HuH-7 (cell line): ENCODE measurements at regions not wholly inside any gene's neighbourhood (a gene's known extent, or its start where the extent isn't known, plus 50 kb on each side); places are given as distances from the start of the nearest gene placed in this dataset.
A peak's percentile ranks its signal among the peaks of the same experiment; 100 is the strongest.
"Not testable (repeated sequence)": the region's sequence is repeated elsewhere in the genome, so short reads cannot be mapped to it uniquely, and the experiment has no call there.

Experiments
- DNase-seq: peaks from one replicate; pipeline ENCODE4 v3.0.0; 2011; ENCODE audit warnings: low spot score

DNA sequence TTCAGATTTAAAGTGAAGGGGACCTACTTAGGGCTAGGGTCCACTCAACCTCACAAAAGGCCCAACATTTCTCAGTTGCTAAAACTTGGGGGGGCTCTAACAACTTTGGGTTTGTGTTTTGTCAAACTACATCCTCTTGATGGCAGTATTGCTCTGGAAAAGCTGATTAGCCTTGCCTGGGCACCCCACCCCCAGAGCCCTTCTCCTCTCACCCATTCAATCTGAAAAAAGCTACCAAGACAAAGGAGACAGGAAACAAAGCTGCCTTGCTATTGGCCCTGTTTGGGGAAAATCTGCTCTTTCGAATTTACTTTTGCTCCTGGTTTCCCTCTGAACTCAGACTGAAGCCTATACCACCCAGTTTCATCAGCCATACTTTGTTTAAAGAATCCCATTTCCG, 195.2 kb upstream of the STK26 start:
- peak; percentile 14 for DNase-seq

DNA sequence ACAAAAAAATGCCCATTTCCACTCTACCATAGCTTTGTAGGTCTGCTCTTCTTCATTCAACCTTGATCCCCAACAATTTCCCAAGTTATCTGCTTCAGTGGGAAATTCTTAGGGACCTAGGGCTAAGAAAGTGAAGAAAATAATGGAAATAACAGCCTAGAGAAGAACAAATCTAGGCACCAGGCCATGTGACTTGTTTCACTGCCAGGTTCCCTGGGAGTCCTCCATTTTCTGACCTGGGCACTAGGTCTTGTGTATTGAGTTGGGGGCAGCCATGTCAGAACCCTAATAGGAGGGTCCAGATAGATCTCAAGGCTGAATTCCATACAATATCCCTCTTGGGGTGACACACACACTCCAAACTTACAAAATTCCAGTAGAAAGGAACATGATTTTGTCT, 194.6 kb upstream of the STK26 start:
- no peak for DNase-seq

- peak; percentile 56 for DNase-seq
These were observed 192.5 kb upstream of the STK26 start for GRCh38 chrX:131830400-131831184.

DNA sequence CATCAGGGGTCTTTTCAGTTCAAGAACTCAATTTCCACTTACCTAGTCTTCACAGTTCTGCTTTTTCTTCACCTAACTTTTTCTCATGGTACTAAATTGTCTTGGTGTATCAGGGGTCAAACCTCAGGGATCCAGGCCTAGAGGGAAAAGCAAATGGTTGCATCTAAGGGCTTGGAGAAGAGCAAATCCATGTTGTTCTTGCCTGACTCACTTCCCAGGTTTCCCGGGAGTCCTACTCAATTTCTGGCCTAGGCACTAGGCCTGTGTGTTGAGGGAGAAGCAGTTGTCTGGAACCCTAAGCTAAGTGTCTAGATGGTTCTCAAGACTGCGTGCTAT, 191.9 kb upstream of the STK26 start:
- DNase-seq: no peak

- no peak for DNase-seq
These were observed 186.9 kb upstream of the STK26 start for GRCh38 chrX:131836161-131836560.

GRCh38 chrX:131837325-131837724, 185.8 kb upstream of the STK26 start:
- DNase-seq: no peak

DNA sequence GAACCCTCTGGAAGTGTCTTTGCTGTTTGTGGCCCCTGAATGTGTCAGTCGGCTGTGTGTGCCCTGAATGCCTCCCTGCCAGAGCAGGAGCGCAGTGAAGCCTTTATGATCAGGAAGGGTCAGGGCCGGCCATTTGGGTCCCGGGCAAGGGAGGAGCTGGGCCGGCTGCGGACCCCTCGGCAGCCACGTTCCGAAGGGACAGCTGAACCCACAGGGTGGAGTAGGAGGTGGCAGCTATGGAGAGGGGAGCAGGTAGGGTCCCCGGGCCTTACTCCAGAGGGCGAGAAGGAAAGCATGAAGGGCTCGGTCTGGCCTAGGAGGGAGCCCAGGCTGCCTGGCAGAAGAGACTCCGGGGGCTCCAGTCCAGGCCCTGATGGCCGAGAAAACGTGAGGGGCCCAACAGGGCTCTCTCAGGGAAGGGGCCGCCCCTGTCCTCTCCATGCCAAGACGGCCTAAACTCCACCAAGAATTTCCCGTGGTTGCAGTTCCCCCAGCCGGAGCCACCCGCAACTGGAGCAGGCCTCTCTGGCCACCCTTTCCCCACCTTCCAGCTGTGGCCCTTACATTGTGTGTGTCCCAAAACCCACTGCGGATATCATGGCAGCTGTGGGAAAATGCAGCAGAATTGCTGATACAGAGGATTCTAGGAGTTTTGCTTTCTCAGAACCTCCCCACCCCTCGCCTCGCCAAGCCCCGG, 182.2 kb upstream of the STK26 start:
- DNase-seq: no peak

DNA sequence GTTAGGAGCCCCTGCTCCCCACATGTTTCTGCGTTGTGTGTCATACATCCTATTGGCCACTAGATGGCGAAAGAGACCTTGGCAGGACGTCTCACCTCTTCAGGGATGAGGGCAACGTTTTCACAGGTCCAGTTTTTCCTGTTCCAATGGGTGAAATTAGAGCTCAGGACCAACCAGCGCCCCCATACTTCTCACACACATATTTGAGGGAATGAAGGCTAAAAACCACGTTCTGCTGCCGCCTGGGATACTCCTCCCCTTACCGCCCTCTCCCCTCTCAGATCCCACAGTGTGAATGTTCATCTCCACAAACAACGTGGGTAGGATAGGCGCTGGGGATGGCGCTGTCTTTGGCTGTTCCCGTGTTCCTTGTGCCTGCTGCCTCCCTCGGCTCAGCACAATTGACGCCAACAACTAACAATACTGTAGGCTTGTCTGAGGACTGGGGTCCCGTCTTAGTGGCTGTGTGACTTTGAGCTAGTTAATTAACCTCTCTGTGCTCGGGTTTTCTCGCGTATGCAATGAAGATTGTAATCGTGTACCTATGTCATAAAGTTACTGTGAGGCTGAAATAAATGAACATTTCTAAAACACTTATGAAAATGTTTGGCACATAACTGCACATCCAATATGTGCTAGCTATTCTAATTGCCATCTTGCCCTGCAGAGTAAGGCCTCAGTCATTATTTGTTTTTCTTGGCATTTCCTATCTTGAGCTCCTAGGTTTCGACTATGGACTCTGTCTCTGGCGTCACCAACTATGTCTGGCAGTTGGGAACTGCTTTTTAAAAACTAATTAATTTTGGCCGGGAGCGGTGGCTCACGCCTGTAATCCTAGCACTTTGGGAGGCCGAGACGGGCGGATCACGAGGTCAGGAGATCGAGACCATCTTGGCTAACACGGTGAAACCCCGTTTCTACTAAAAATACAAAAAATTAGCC, 181.3 kb upstream of the STK26 start:
- DNase-seq: peak; percentile 56

GRCh38 chrX:131843987-131844386, 179.1 kb upstream of the STK26 start:
- DNase-seq: no peak

DNA sequence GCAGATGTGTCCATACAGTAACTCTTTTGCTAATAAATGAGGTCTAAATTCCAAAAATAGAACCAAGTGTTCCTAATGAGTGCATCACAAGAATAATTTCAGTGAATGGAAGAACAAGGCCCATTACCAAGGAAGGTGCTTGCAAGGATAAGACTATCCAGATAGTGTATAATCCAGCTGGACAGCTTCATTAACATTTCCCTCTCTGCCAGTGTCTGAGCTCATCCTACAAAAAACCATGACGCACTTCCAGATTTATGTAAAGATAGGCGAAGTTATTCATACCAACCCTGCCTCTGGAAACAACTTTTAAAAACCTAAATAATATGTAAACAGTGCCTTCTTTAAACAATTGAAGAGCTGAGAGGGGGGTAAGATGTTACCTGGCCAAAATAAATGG, 177.9 kb upstream of the STK26 start:
- DNase-seq: no peak

- DNase-seq: no peak
These were observed 177.3 kb upstream of the STK26 start for GRCh38 chrX:131845771-131846170.

- not testable (repeated sequence) for DNase-seq
These were observed 172.1 kb upstream of the STK26 start for GRCh38 chrX:131850964-131851363.

- no peak for DNase-seq
These were observed 169.7 kb upstream of the STK26 start for GRCh38 chrX:131853440-131853839.

GRCh38 chrX:131854581-131854980, 168.5 kb upstream of the STK26 start:
- no peak for DNase-seq

DNA sequence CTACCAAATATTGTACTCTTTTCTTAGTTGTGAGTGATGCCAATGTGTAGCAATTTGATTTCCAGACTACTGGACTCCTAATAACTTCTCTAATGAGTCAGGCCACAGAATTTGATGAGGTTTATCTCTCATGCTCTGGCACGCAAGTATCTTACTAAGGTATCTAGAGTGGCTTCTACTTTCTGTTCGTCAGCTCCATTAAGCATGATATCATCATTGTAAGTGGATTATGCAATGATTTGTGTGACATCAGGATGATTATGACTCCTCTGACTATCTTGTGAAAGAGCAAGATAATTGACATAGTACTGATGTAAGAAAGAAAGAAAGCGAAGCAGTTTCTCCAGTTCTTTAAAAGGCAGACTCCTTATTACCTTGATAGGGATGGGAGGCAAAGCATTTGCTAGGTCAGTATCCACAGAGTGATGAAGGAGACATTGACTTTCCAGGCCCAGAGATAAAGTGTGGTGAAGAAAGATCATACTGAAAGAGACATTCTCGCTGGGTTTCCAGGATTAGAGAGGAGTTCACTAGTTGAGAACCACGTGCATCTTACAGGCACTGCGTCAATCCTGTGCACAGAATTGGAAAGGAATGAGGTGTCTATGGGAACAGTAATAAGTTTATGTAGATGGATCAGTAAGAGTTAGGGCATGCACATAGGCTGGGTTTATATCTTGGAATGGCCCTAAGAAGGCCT, 161.9 kb upstream of the STK26 start:
- no peak for DNase-seq

- DNase-seq: no peak
These were observed 160.8 kb upstream of the STK26 start for GRCh38 chrX:131862321-131862720.

DNA sequence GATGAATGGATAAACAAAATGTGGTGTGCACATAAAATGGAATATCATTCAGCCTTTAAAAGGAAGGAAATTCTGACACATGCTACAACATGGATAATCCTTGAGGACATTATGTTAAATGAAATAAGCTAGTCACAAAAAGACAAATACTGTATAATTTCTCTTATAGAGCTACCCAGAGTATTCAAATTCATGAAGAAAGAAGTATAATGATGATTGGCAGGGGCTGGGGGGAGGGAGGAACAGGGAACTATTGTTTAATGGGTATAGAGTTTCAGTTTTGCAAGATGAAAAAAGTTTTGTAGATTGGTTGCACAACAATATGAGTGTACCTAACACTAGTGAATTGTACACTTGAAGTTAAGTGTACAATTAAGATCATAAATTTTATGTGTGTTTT, 153.9 kb upstream of the STK26 start:
- DNase-seq: no peak

DNA sequence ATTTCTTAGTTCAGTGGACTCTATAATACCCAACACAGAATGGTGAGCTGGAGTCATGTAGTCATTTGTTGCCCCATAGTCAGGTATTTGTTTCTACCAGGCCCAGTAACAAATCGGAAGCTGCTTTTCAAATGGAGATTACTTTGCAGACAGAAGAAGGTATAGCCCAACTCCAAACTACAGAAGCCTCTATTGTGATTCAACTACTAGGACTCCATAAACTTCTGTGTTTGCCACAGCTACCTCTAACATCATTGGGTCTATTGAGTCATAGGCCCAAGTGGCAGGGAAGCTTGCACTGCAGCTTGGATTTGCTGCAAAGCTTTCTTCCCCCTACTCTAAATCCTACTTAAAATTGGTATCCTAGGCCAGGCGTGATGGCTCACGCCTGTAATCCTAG, 148.8 kb upstream of the STK26 start:
- DNase-seq: no peak

DNA sequence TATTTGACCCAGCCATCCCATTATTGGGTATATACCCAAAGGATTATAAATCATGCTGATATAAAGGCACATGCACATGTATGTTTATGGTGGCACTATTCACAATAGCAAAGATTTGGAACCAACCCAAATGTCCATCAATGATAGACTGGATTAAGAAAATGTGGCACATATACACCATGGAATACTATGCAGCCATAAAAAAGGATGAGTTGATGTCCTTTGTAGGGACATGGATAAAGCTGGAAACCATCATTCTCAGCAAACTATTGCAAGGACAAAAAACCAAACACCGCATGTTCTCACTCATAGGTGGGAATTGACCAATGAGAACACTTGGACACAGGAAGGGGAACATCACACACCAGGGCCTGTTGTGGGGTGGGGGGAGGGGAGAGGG, 147.3 kb upstream of the STK26 start:
- not testable (repeated sequence) for DNase-seq

- DNase-seq: no peak
These were observed 141.9 kb upstream of the STK26 start for GRCh38 chrX:131881194-131881593.

DNA sequence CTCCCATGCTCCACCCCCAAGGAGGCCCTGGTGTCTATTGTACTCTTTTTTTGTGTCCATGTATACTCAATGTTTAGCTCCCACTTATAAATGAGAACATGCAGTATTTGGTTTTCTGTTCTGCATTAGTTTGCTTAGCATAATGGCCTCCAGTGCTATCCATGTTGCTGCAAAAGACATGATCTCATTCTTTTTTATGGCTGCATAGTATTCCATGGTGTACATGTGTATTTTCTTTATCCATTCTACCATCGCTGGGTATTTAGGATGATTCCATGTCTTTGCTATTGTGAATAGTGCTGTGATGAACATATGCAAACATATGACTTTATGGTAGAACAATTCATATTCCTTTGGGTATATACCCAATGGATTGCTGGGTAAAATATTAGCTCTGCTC, 138.1 kb upstream of the STK26 start:
- DNase-seq: not testable (repeated sequence)

- not testable (repeated sequence) for DNase-seq
These were observed 129.2 kb upstream of the STK26 start for GRCh38 chrX:131893857-131894256.
